SK-N-MC (cell line): ENCODE measurements at regions not wholly inside any gene's neighbourhood (a gene's known extent, or its start where the extent isn't known, plus 50 kb on each side); places are given as distances from the start of the nearest gene placed in this dataset.

Experiments used
- EZH2 ChIP-seq: fragments of 200-600 bp; sonication (generic); IDR thresholded peaks from one replicate; pipeline ENCODE4 v1.6.1; 2017; ENCODE audit warnings: antibody characterized with exemption
- FOXP2 ChIP-seq: optimal IDR thresholded peaks from 2 replicates; pipeline ENCODE3; 2011; ENCODE audit warnings: mild to moderate bottlenecking, moderate library complexity; ENCODE audit not compliant: insufficient read depth; ENCODE audit errors: extremely low read length, control extremely low read depth
- POLR2AphosphoS5 ChIP-seq: IDR thresholded peaks from 2 replicates; pipeline ENCODE4 v1.6.1; 2012; ENCODE audit warnings: mild to moderate bottlenecking, low read depth, low read length, borderline replicate concordance

- TF ChIP-seq EZH2 (no peak), POLR2AphosphoS5 (no peak), FOXP2 (no peak)
Measured at GRCh38 chr3:148642616-148643015, 55.1 kb upstream of the AGTR1 start.
